OCI-LY7 (cell line): ENCODE measurements at regions not wholly inside any gene's neighbourhood (a gene's known extent, or its start where the extent isn't known, plus 50 kb on each side); places are given as distances from the start of the nearest gene placed in this dataset.
"Not testable (repeated sequence)": the region's sequence is repeated elsewhere in the genome, so short reads cannot be mapped to it uniquely, and the experiment has no call there.

Experiments
- EZH2phosphoT487 ChIP-seq: fragments of 200-600 bp; sonication (generic); IDR thresholded peaks from 2 replicates; pipeline ENCODE4 v1.6.1; 2018; ENCODE audit warnings: low read depth, borderline replicate concordance, mild to moderate bottlenecking, mixed run types, antibody characterized with exemption, low read length, moderate library complexity, mixed read lengths
- TF ChIP-seq, protein P1 (sequence below): fragments of 200-600 bp; sonication (generic); conservative IDR thresholded peaks from 2 replicates; pipeline ENCODE4 v1.5.1; 2014; ENCODE audit warnings: mild to moderate bottlenecking, antibody characterized with exemption, low read length, moderate library complexity, mixed read lengths

DNA sequence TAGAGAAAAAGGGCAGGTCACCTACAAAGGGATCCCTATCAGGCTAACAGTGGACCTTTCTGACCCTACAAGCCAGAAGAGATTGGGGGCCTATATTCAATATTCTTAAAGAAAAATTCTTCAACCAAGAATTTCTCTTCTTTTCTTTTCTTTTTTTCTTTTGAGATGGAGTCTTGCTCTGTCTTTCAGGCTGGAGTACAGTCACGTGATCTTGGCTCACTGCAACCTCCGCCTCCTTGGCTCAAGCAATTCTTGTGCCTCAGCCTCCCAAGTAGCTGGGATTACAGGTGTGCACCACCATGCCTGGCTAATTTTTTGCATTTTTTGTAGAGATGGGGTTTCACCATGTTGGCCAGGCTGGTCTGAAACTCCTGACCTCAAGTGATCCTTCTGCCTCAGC is 143.2 kb upstream of the DDIT4L start:
- TF ChIP-seq, protein P1, sequence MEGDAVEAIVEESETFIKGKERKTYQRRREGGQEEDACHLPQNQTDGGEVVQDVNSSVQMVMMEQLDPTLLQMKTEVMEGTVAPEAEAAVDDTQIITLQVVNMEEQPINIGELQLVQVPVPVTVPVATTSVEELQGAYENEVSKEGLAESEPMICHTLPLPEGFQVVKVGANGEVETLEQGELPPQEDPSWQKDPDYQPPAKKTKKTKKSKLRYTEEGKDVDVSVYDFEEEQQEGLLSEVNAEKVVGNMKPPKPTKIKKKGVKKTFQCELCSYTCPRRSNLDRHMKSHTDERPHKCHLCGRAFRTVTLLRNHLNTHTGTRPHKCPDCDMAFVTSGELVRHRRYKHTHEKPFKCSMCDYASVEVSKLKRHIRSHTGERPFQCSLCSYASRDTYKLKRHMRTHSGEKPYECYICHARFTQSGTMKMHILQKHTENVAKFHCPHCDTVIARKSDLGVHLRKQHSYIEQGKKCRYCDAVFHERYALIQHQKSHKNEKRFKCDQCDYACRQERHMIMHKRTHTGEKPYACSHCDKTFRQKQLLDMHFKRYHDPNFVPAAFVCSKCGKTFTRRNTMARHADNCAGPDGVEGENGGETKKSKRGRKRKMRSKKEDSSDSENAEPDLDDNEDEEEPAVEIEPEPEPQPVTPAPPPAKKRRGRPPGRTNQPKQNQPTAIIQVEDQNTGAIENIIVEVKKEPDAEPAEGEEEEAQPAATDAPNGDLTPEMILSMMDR = not testable (repeated sequence)
- TF ChIP-seq EZH2phosphoT487 = not testable (repeated sequence)
